Loucy (cell line): ENCODE measurements at regions not wholly inside any gene's neighbourhood (a gene's known extent, or its start where the extent isn't known, plus 50 kb on each side); places are given as distances from the start of the nearest gene placed in this dataset.

Experiments used
- H2AFZ ChIP-seq: fragments of 200-600 bp; sonication (generic); 2 replicates; pipeline ENCODE4 v1.6.0; 2016; ENCODE audit warnings: antibody characterized with exemption, mild to moderate bottlenecking, low read length, moderate library complexity
- H3F3A ChIP-seq: fragments of 200-600 bp; 2 replicates; pipeline ENCODE4 v1.6.0; 2016; ENCODE audit warnings: antibody characterized with exemption, low read depth, mild to moderate bottlenecking
- H3K27me3 ChIP-seq: fragments of 200-600 bp; sonication (generic); 2 replicates; pipeline ENCODE4 v1.6.1; 2014; ENCODE audit warnings: low read length, mild to moderate bottlenecking; ENCODE audit not compliant: insufficient read depth, poor library complexity, severe bottlenecking
- H3K36me3 ChIP-seq: fragments of 200-600 bp; sonication (generic); 2 replicates; pipeline ENCODE4 v1.6.1; 2016; ENCODE audit warnings: low read length; ENCODE audit not compliant: insufficient read depth
- H3K4me1 ChIP-seq: fragments of 200-600 bp; sonication (generic); 2 replicates; pipeline ENCODE4 v1.5.1; 2014; ENCODE audit warnings: low read length, mild to moderate bottlenecking; ENCODE audit not compliant: insufficient read depth, poor library complexity, severe bottlenecking
- H3K4me2 ChIP-seq: fragments of 200-600 bp; sonication (generic); 2 replicates; pipeline ENCODE4 v1.6.0; 2014; ENCODE audit warnings: antibody characterized with exemption, low read length, low read depth, mild to moderate bottlenecking; ENCODE audit not compliant: poor library complexity, severe bottlenecking
- H3K4me3 ChIP-seq: fragments of 200-600 bp; sonication (generic); 2 replicates; pipeline ENCODE4 v1.5.1; 2014; ENCODE audit warnings: low read length, mild to moderate bottlenecking, mixed read lengths; ENCODE audit not compliant: poor library complexity, severe bottlenecking
- H3K79me2 ChIP-seq: fragments of 200-600 bp; sonication (generic); 2 replicates; pipeline ENCODE4 v1.6.1; 2014; ENCODE audit warnings: low read length; ENCODE audit not compliant: insufficient read depth
- H3K9ac ChIP-seq: fragments of 200-600 bp; sonication (generic); 2 replicates; pipeline ENCODE4 v1.6.0; 2014; ENCODE audit warnings: mild to moderate bottlenecking, low read depth, low read length, moderate library complexity; ENCODE audit not compliant: poor library complexity, severe bottlenecking
- H3K9me2 ChIP-seq: fragments of 200-600 bp; sonication (generic); replicated peaks from 2 replicates; pipeline ENCODE4 v1.6.1; 2016; ENCODE audit warnings: low read depth, low read length, mixed read lengths
- H3K9me3 ChIP-seq: fragments of 200-600 bp; sonication (generic); 2 replicates; pipeline ENCODE4 v1.6.1; 2014; ENCODE audit warnings: mild to moderate bottlenecking, antibody characterized with exemption, low read length, low read depth; ENCODE audit not compliant: insufficient read depth
- H4K20me1 ChIP-seq: fragments of 200-600 bp; sonication (generic); 2 replicates; pipeline ENCODE4 v1.6.0; 2014; ENCODE audit warnings: antibody characterized with exemption, low read length, mild to moderate bottlenecking; ENCODE audit not compliant: insufficient read depth, poor library complexity, severe bottlenecking
- CTCF ChIP-seq: fragments of 200-600 bp; sonication (generic); conservative IDR thresholded peaks from 2 replicates; pipeline ENCODE4 v1.5.1; 2014; ENCODE audit warnings: mild to moderate bottlenecking, antibody characterized with exemption, low read length
- EZH2phosphoT487 ChIP-seq: fragments of 200-600 bp; IDR thresholded peaks from 2 replicates; pipeline ENCODE4 v1.6.1; 2018; ENCODE audit warnings: antibody characterized with exemption, mild to moderate bottlenecking, moderate library complexity, borderline replicate concordance

GRCh38 chr3:25143356-25144025 is 284.6 kb upstream of the RARB start:
- Histone ChIP-seq H2AFZ (no peak overlapping the region), H3F3A (no peaks in the 10 kb centered on the region), H3K9me2 (no peaks in the 10 kb centered on the region), H3K4me2 (no peak overlapping the region), H4K20me1 (no peaks in the 10 kb centered on the region), H3K9me3 (no peaks in the 10 kb centered on the region), H3K36me3 (no peaks in the 10 kb centered on the region), H3K79me2 (no peaks in the 10 kb centered on the region), H3K4me1 (no peaks in the 10 kb centered on the region), H3K9ac (no peak overlapping the region), H3K27me3 (no peaks in the 10 kb centered on the region), H3K4me3 (no peak overlapping the region)
- TF ChIP-seq EZH2phosphoT487 (no peak), CTCF (no peak)

DNA sequence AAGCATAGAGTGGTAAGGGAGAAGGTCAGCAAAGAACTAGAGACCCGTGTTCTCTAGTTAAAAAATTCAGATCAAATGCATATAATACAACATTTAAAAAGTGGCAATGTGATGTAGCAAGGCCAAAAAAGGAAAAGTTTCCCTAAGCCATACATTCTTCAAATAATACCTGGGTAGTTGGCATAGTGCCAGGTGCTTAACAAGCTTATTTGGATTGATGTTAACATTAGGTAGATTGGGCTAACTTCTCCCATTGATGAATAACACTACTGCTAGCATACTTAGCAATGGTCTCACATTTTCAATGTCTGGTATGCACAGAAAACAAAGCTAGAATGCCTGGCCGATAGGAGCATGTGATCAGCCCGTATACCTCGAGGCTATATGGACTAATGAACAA is 283.6 kb upstream of the RARB start:
- no peak overlapping the region for H3K9ac ChIP-seq
- H3K79me2 ChIP-seq, result no peaks in the 10 kb centered on the region
- no peak overlapping the region for H3K4me3 ChIP-seq
- no peaks in the 10 kb centered on the region for H3K4me1 ChIP-seq
- no peak for TF ChIP-seq EZH2phosphoT487
- no peak for TF ChIP-seq CTCF
- H3K36me3 ChIP-seq, result no peaks in the 10 kb centered on the region
- no peaks in the 10 kb centered on the region for H3K9me2 ChIP-seq
- no peak overlapping the region for H2AFZ ChIP-seq
- no peaks in the 10 kb centered on the region for H3K9me3 ChIP-seq
- no peaks in the 10 kb centered on the region for H3K27me3 ChIP-seq
- H3K4me2 ChIP-seq, result no peak overlapping the region
- H3F3A ChIP-seq, result no peaks in the 10 kb centered on the region
- no peaks in the 10 kb centered on the region for H4K20me1 ChIP-seq

- H3K4me2 ChIP-seq, result no peak overlapping the region
These were observed 282.9 kb upstream of the RARB start for GRCh38 chr3:25145176-25145575.

DNA sequence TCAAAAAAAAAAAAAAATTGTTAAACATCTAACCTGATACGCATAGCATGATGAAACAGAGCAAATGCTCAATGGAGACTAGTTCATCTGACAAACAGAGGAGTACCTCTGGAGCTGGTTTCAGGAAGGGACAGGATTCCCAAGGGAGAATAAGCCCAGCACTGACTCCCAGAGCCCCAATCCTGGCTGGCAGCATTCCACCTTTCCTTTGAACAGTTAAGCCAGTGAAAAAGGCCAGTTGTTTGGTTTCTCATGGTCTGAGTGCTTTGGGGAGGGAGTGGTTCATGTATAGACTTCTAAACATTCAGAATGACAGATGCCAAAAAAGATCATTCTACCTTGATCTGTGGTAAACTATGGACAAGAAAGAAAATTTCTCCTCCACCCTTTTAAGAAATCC is 277.9 kb upstream of the RARB start:
- no peaks in the 10 kb centered on the region for H3K27me3 ChIP-seq
- H3K4me1 ChIP-seq, result no peaks in the 10 kb centered on the region
- no peaks in the 10 kb centered on the region for H3K36me3 ChIP-seq
- no peaks in the 10 kb centered on the region for H3K9me2 ChIP-seq
- H3F3A ChIP-seq, result no peaks in the 10 kb centered on the region
- no peaks in the 10 kb centered on the region for H4K20me1 ChIP-seq
- H3K9ac ChIP-seq, result no peak overlapping the region
- no peaks in the 10 kb centered on the region for H3K79me2 ChIP-seq
- TF ChIP-seq CTCF (no peak), EZH2phosphoT487 (no peak)
- no peaks in the 10 kb centered on the region for H3K9me3 ChIP-seq
- H3K4me2 ChIP-seq, result no peak overlapping the region
- no peak overlapping the region for H3K4me3 ChIP-seq
- no peak overlapping the region for H2AFZ ChIP-seq

More at GRCh38 chr3:25145176-25145575, 282.9 kb upstream of the RARB start:
- no peaks in the 10 kb centered on the region for H3K79me2 ChIP-seq
- no peaks in the 10 kb centered on the region for H3K9me2 ChIP-seq
- H3K9me3 ChIP-seq, result no peaks in the 10 kb centered on the region
- no peaks in the 10 kb centered on the region for H3F3A ChIP-seq
- no peak for TF ChIP-seq EZH2phosphoT487
- no peak overlapping the region for H3K4me3 ChIP-seq
- H3K4me1 ChIP-seq, result no peaks in the 10 kb centered on the region
- no peak overlapping the region for H2AFZ ChIP-seq
- no peaks in the 10 kb centered on the region for H3K27me3 ChIP-seq
- no peak overlapping the region for H3K9ac ChIP-seq
- H3K36me3 ChIP-seq, result no peaks in the 10 kb centered on the region
- no peaks in the 10 kb centered on the region for H4K20me1 ChIP-seq
